ENCODE measurements at regions not wholly inside any gene's neighbourhood (a gene's known extent, or its start where the extent isn't known, plus 50 kb on each side); places are given as distances from the start of the nearest gene placed in this dataset.
"Not testable (repeated sequence)": the region's sequence is repeated elsewhere in the genome, so short reads cannot be mapped to it uniquely, and the experiment has no call there.

GRCh38 chr12:131413006-131413405 is 297.9 kb upstream of the SFSWAP start:
- no peaks in the 10 kb centered on the region for H3K36me3 ChIP-seq (ENCODE audit: control insufficient read depth, low read depth, low read length)
- no peak overlapping the region for H3K9ac ChIP-seq (ENCODE audit: low read length)
- H3K9me3 ChIP-seq (ENCODE audit: control insufficient read depth, low read depth, low read length): no peaks in the 10 kb centered on the region
- no peak overlapping the region for H3K4me3 ChIP-seq (ENCODE audit: low read length)
- no peaks in the 10 kb centered on the region for H3K4me1 ChIP-seq (ENCODE audit: control insufficient read depth, low read depth, low read length)
- no peaks in the 10 kb centered on the region for H3K27me3 ChIP-seq (ENCODE audit: control insufficient read depth, insufficient read depth, low read length)
- H3K27ac ChIP-seq (ENCODE audit: low read length): no peak overlapping the region

- no peaks in the 10 kb centered on the region for H3K4me1 ChIP-seq (ENCODE audit: control insufficient read depth, low read depth, low read length)
- no peak overlapping the region for H3K27ac ChIP-seq (ENCODE audit: low read length)
- no peaks in the 10 kb centered on the region for H3K36me3 ChIP-seq (ENCODE audit: control insufficient read depth, low read depth, low read length)
- no peak overlapping the region for H3K9ac ChIP-seq (ENCODE audit: low read length)
- no peaks in the 10 kb centered on the region for H3K27me3 ChIP-seq (ENCODE audit: control insufficient read depth, insufficient read depth, low read length)
- H3K4me3 ChIP-seq (ENCODE audit: low read length): no peak overlapping the region
- H3K9me3 ChIP-seq (ENCODE audit: control insufficient read depth, low read depth, low read length): no peaks in the 10 kb centered on the region
These were observed 297.4 kb upstream of the SFSWAP start for GRCh38 chr12:131413471-131413870.

- not testable (repeated sequence) for H3K9ac ChIP-seq (ENCODE audit: low read length); H3K9me3 ChIP-seq (ENCODE audit: control insufficient read depth, low read depth, low read length); H3K27ac ChIP-seq (ENCODE audit: low read length); H3K4me1 ChIP-seq (ENCODE audit: control insufficient read depth, low read depth, low read length); H3K27me3 ChIP-seq (ENCODE audit: control insufficient read depth, insufficient read depth, low read length); H3K36me3 ChIP-seq (ENCODE audit: control insufficient read depth, low read depth, low read length); H3K4me3 ChIP-seq (ENCODE audit: low read length)
These were observed 296.6 kb upstream of the SFSWAP start for GRCh38 chr12:131414155-131414922.

GRCh38 chr12:131415781-131416180 is 295.1 kb upstream of the SFSWAP start:
- Histone ChIP-seq H3K27ac (ENCODE audit: low read length) (no peak overlapping the region), H3K4me3 (ENCODE audit: low read length) (no peak overlapping the region), H3K27me3 (ENCODE audit: control insufficient read depth, insufficient read depth, low read length) (no peaks in the 10 kb centered on the region), H3K9ac (ENCODE audit: low read length) (no peak overlapping the region), H3K36me3 (ENCODE audit: control insufficient read depth, low read depth, low read length) (no peaks in the 10 kb centered on the region), H3K4me1 (ENCODE audit: control insufficient read depth, low read depth, low read length) (no peaks in the 10 kb centered on the region), H3K9me3 (ENCODE audit: control insufficient read depth, low read depth, low read length) (no peaks in the 10 kb centered on the region)

- no peaks in the 10 kb centered on the region for H3K36me3 ChIP-seq (ENCODE audit: control insufficient read depth, low read depth, low read length)
- no peak overlapping the region for H3K27ac ChIP-seq (ENCODE audit: low read length)
- H3K9ac ChIP-seq (ENCODE audit: low read length): no peak overlapping the region
- no peaks in the 10 kb centered on the region for H3K27me3 ChIP-seq (ENCODE audit: control insufficient read depth, insufficient read depth, low read length)
- H3K4me1 ChIP-seq (ENCODE audit: control insufficient read depth, low read depth, low read length): no peaks in the 10 kb centered on the region
- no peaks in the 10 kb centered on the region for H3K9me3 ChIP-seq (ENCODE audit: control insufficient read depth, low read depth, low read length)
- H3K4me3 ChIP-seq (ENCODE audit: low read length): no peak overlapping the region
These were observed 292.8 kb upstream of the SFSWAP start for GRCh38 chr12:131418121-131418520.

- Histone ChIP-seq H3K4me1 (ENCODE audit: control insufficient read depth, low read depth, low read length) (no peaks in the 10 kb centered on the region), H3K9ac (ENCODE audit: low read length) (no peak overlapping the region), H3K4me3 (ENCODE audit: low read length) (no peak overlapping the region), H3K36me3 (ENCODE audit: control insufficient read depth, low read depth, low read length) (no peaks in the 10 kb centered on the region), H3K27me3 (ENCODE audit: control insufficient read depth, insufficient read depth, low read length) (no peaks in the 10 kb centered on the region), H3K27ac (ENCODE audit: low read length) (no peak overlapping the region), H3K9me3 (ENCODE audit: control insufficient read depth, low read depth, low read length) (no peaks in the 10 kb centered on the region)
These were observed 292.0 kb upstream of the SFSWAP start for GRCh38 chr12:131418884-131419283.

GRCh38 chr12:131420867-131421447 is 289.9 kb upstream of the SFSWAP start:
- no peak overlapping the region for H3K27ac ChIP-seq (ENCODE audit: low read length)
- peaks cover 10% of the 10 kb centered on the region for H3K9me3 ChIP-seq (ENCODE audit: control insufficient read depth, low read depth, low read length)
- H3K36me3 ChIP-seq (ENCODE audit: control insufficient read depth, low read depth, low read length): no peaks in the 10 kb centered on the region
- H3K9ac ChIP-seq (ENCODE audit: low read length): no peak overlapping the region
- H3K4me1 ChIP-seq (ENCODE audit: control insufficient read depth, low read depth, low read length): peaks cover 4% of the 10 kb centered on the region
- H3K27me3 ChIP-seq (ENCODE audit: control insufficient read depth, insufficient read depth, low read length): no peaks in the 10 kb centered on the region
- no peak overlapping the region for H3K4me3 ChIP-seq (ENCODE audit: low read length)

GRCh38 chr12:131421509-131422186 is 289.2 kb upstream of the SFSWAP start:
- Histone ChIP-seq H3K9me3 (ENCODE audit: control insufficient read depth, low read depth, low read length) (peaks cover 10% of the 10 kb centered on the region), H3K4me1 (ENCODE audit: control insufficient read depth, low read depth, low read length) (peaks cover 7% of the 10 kb centered on the region), H3K4me3 (ENCODE audit: low read length) (no peak overlapping the region), H3K27me3 (ENCODE audit: control insufficient read depth, insufficient read depth, low read length) (no peaks in the 10 kb centered on the region), H3K36me3 (ENCODE audit: control insufficient read depth, low read depth, low read length) (no peaks in the 10 kb centered on the region), H3K9ac (ENCODE audit: low read length) (no peak overlapping the region), H3K27ac (ENCODE audit: low read length) (no peak overlapping the region)

- no peak overlapping the region for H3K4me3 ChIP-seq (ENCODE audit: low read length)
- no peak overlapping the region for H3K27ac ChIP-seq (ENCODE audit: low read length)
- no peaks in the 10 kb centered on the region for H3K36me3 ChIP-seq (ENCODE audit: control insufficient read depth, low read depth, low read length)
- H3K4me1 ChIP-seq (ENCODE audit: control insufficient read depth, low read depth, low read length): peaks cover 7% of the 10 kb centered on the region
- no peaks in the 10 kb centered on the region for H3K27me3 ChIP-seq (ENCODE audit: control insufficient read depth, insufficient read depth, low read length)
- peaks cover 10% of the 10 kb centered on the region for H3K9me3 ChIP-seq (ENCODE audit: control insufficient read depth, low read depth, low read length)
- H3K9ac ChIP-seq (ENCODE audit: low read length): no peak overlapping the region
These were observed 288.7 kb upstream of the SFSWAP start for GRCh38 chr12:131422187-131422520.

- Histone ChIP-seq H3K36me3 (ENCODE audit: control insufficient read depth, low read depth, low read length) (no peaks in the 10 kb centered on the region), H3K4me3 (ENCODE audit: low read length) (no peak overlapping the region), H3K9ac (ENCODE audit: low read length) (no peak overlapping the region), H3K27me3 (ENCODE audit: control insufficient read depth, insufficient read depth, low read length) (no peaks in the 10 kb centered on the region), H3K27ac (ENCODE audit: low read length) (no peak overlapping the region), H3K9me3 (ENCODE audit: control insufficient read depth, low read depth, low read length) (peaks cover 10% of the 10 kb centered on the region), H3K4me1 (ENCODE audit: control insufficient read depth, low read depth, low read length) (peaks cover 7% of the 10 kb centered on the region)
These were observed 288.1 kb upstream of the SFSWAP start for GRCh38 chr12:131422744-131423143.

- Histone ChIP-seq H3K4me3 (ENCODE audit: low read length) (no peak overlapping the region), H3K9me3 (ENCODE audit: control insufficient read depth, low read depth, low read length) (peaks cover 10% of the 10 kb centered on the region), H3K27ac (ENCODE audit: low read length) (no peak overlapping the region), H3K27me3 (ENCODE audit: control insufficient read depth, insufficient read depth, low read length) (no peaks in the 10 kb centered on the region), H3K4me1 (ENCODE audit: control insufficient read depth, low read depth, low read length) (peaks cover 7% of the 10 kb centered on the region), H3K36me3 (ENCODE audit: control insufficient read depth, low read depth, low read length) (no peaks in the 10 kb centered on the region), H3K9ac (ENCODE audit: low read length) (no peak overlapping the region)
These were observed 286.6 kb upstream of the SFSWAP start for GRCh38 chr12:131424270-131424669.
